H9 (cell line): ENCODE measurements at regions not wholly inside any gene's neighbourhood (a gene's known extent, or its start where the extent isn't known, plus 50 kb on each side); places are given as distances from the start of the nearest gene placed in this dataset.

Source experiments
- DNase-seq: peaks from one replicate; pipeline ENCODE4 v3.0.0-alpha.2; 2017
- H2AFZ ChIP-seq: one replicate; pipeline ENCODE4 v1.6.1; 2013; ENCODE audit warnings: mild to moderate bottlenecking, low read length, control low read depth, moderate library complexity
- H2AK5ac ChIP-seq: 2 replicates; pipeline ENCODE4 v1.6.1; 2013; ENCODE audit warnings: low read length, control low read depth, mixed read lengths; ENCODE audit not compliant: insufficient read length
- H2BK120ac ChIP-seq: one replicate; pipeline ENCODE4 v1.6.1; 2013; ENCODE audit warnings: low read depth, mild to moderate bottlenecking, low read length, control low read depth, inconsistent platforms; ENCODE audit not compliant: poor library complexity, severe bottlenecking
- H2BK12ac ChIP-seq: 2 replicates; pipeline ENCODE4 v1.6.1; 2013; ENCODE audit warnings: low read length, control low read depth, mixed read lengths, low read depth; ENCODE audit not compliant: insufficient read length
- H2BK15ac ChIP-seq: 2 replicates; pipeline ENCODE4 v1.6.1; 2013; ENCODE audit warnings: low read depth, low read length, control low read depth
- H2BK20ac ChIP-seq: one replicate; pipeline ENCODE4 v1.6.1; 2013; ENCODE audit warnings: low read depth, mild to moderate bottlenecking, low read length, control low read depth, inconsistent platforms; ENCODE audit not compliant: poor library complexity, severe bottlenecking
- H2BK5ac ChIP-seq: 2 replicates; pipeline ENCODE4 v1.6.1; 2013; ENCODE audit warnings: low read length, control low read depth, mixed read lengths; ENCODE audit not compliant: insufficient read length
- H3K14ac ChIP-seq: 2 replicates; pipeline ENCODE4 v1.6.1; 2013; ENCODE audit warnings: low read length, control low read depth; ENCODE audit not compliant: insufficient read depth
- H3K18ac ChIP-seq: 2 replicates; pipeline ENCODE4 v1.6.1; 2013; ENCODE audit warnings: low read depth, mild to moderate bottlenecking, mixed read lengths, low read length, control low read depth; ENCODE audit not compliant: insufficient read length
- H3K23ac ChIP-seq: 2 replicates; pipeline ENCODE4 v1.6.1; 2013; ENCODE audit warnings: low read length, control low read depth, mixed read lengths, low read depth; ENCODE audit not compliant: insufficient read length
- H3K23me2 ChIP-seq: 2 replicates; pipeline ENCODE4 v1.6.1; 2013; ENCODE audit warnings: low read depth, mild to moderate bottlenecking, mixed read lengths, low read length, control low read depth; ENCODE audit not compliant: insufficient read length, poor library complexity, severe bottlenecking
- H3K27ac ChIP-seq: 2 replicates; pipeline ENCODE4 v1.5.1; 2013; ENCODE audit warnings: low read length, control low read depth, mixed read lengths, low read depth; ENCODE audit not compliant: insufficient read length
- H3K27me3 ChIP-seq: 2 replicates; pipeline ENCODE4 v1.6.1; 2013; ENCODE audit warnings: low read length, control low read depth, inconsistent platforms; ENCODE audit not compliant: insufficient read depth
- H3K4ac ChIP-seq: 2 replicates; pipeline ENCODE4 v1.6.1; 2013; ENCODE audit warnings: low read depth, mild to moderate bottlenecking, control low read depth, inconsistent platforms, low read length, moderate library complexity
- H3K4me1 ChIP-seq: 2 replicates; pipeline ENCODE4 v1.6.1; 2013; ENCODE audit warnings: low read length, control low read depth, inconsistent platforms; ENCODE audit not compliant: insufficient read depth
- H3K4me2 ChIP-seq: 2 replicates; pipeline ENCODE4 v1.6.1; 2013; ENCODE audit warnings: low read length, control low read depth, mixed read lengths; ENCODE audit not compliant: insufficient read length, insufficient read depth
- H3K56ac ChIP-seq: 2 replicates; pipeline ENCODE4 v1.6.1; 2013; ENCODE audit warnings: low read depth, mild to moderate bottlenecking, mixed read lengths, low read length, control low read depth; ENCODE audit not compliant: insufficient read length
- H3K79me1 ChIP-seq: 2 replicates; pipeline ENCODE4 v1.6.1; 2013; ENCODE audit warnings: low read depth, mild to moderate bottlenecking, moderate library complexity, low read length, control low read depth, inconsistent platforms; ENCODE audit not compliant: insufficient read depth, poor library complexity, severe bottlenecking
- H3K79me2 ChIP-seq: 2 replicates; pipeline ENCODE4 v1.6.1; 2013; ENCODE audit warnings: low read length, control low read depth, inconsistent platforms; ENCODE audit not compliant: insufficient read depth
- H3K9ac ChIP-seq: 2 replicates; pipeline ENCODE4 v1.6.1; 2013; ENCODE audit warnings: low read length, control low read depth, mixed read lengths; ENCODE audit not compliant: insufficient read length; ENCODE audit errors: extremely low read depth
- H3K9me3 ChIP-seq: one replicate; pipeline ENCODE4 v1.6.1; 2013; ENCODE audit warnings: low read depth, low read length, inconsistent platforms; ENCODE audit not compliant: control insufficient read depth
- H3T11ph ChIP-seq: one replicate; pipeline ENCODE4 v1.6.1; 2013; ENCODE audit warnings: mild to moderate bottlenecking, low read length, control low read depth, inconsistent platforms
- H4K20me1 ChIP-seq: one replicate; pipeline ENCODE4 v1.6.1; 2013; ENCODE audit not compliant: control insufficient read depth, insufficient read length, insufficient read depth
- H4K5ac ChIP-seq: 2 replicates; pipeline ENCODE4 v1.6.1; 2013; ENCODE audit warnings: low read depth, mild to moderate bottlenecking, mixed read lengths, low read length, control low read depth; ENCODE audit not compliant: insufficient read length
- H4K8ac ChIP-seq: replicated peaks from 2 replicates; pipeline ENCODE4 v1.6.1; 2013; ENCODE audit warnings: low read length, control low read depth, mixed read lengths, low read depth; ENCODE audit not compliant: insufficient read length
- H4K91ac ChIP-seq: 2 replicates; pipeline ENCODE4 v1.6.1; 2013; ENCODE audit warnings: low read depth, mild to moderate bottlenecking, moderate library complexity, mixed read lengths, low read length, control low read depth; ENCODE audit not compliant: insufficient read length
- H3K27ac Mint-ChIP-seq, 3 experiments: 2 replicates in 2 of 3; 3 replicates in 1 of 3; pipeline ENCODE4 v1.8.0; 2020 to 2021; ENCODE audit warnings: mixed read lengths in 3 of 3, mild to moderate bottlenecking in 1 of 3, moderate library complexity in 1 of 3
- H3K27me3 Mint-ChIP-seq: 2 replicates; pipeline ENCODE4 v1.8.0; 2021; ENCODE audit warnings: low read depth, mild to moderate bottlenecking, moderate library complexity, mixed read lengths
- H3K36me3 Mint-ChIP-seq, 3 experiments: 2 replicates in 2 of 3; 3 replicates in 1 of 3; pipeline ENCODE4 v1.8.0; 2020 to 2021; ENCODE audit warnings: low read depth in 3 of 3, mixed read lengths in 3 of 3; ENCODE audit not compliant: insufficient read depth in 1 of 3
- H3K4me1 Mint-ChIP-seq, 2 experiments: 2 replicates each; pipeline ENCODE4 v1.8.0; 2020; ENCODE audit warnings: mixed read lengths in 2 of 2
- H3K4me3 Mint-ChIP-seq, 2 experiments: 2 replicates in 1 of 2; 3 replicates in 1 of 2; pipeline ENCODE4 v1.8.0; 2020 to 2021; ENCODE audit warnings: mild to moderate bottlenecking in 2 of 2, mixed read lengths in 2 of 2, moderate library complexity in 1 of 2
- H3K9me3 Mint-ChIP-seq, 2 experiments: 2 replicates in 1 of 2; 3 replicates in 1 of 2; pipeline ENCODE4 v1.8.0; 2020; ENCODE audit warnings: mild to moderate bottlenecking in 2 of 2, mixed read lengths in 2 of 2, moderate library complexity in 1 of 2
- CTCF ChIP-seq: fragments of 200-600 bp; sonication (generic); conservative IDR thresholded peaks from 3 replicates; pipeline ENCODE4 v1.8.0; 2021; ENCODE audit warnings: antibody characterized with exemption, mild to moderate bottlenecking
- WGBS: extraction: QIAGEN DNeasy Blood & Tissue Kit; methylation state at CpG from one replicate; pipeline ENCODE4 v1.1.7; 2013; ENCODE audit warnings: missing lambda C conversion rate, low lambda C conversion rate, mixed read lengths; ENCODE audit not compliant: insufficient read length; ENCODE audit errors: extremely low coverage; 5-methylcytosine and 5-hydroxymethylcytosine counted together

- Histone ChIP-seq H3K9me3 (no peaks in the 10 kb centered on the region), H3K4me2 (no peak overlapping the region), H3K56ac (no peak overlapping the region), H2BK15ac (no peak overlapping the region), H2AK5ac (no peak overlapping the region), H2BK120ac (no peak overlapping the region), H2BK5ac (no peak overlapping the region), H3K9ac (no peak overlapping the region), H2BK20ac (no peak overlapping the region), H3K23me2 (no peaks in the 10 kb centered on the region), H4K20me1 (no peaks in the 10 kb centered on the region), H4K5ac (no peak overlapping the region), H4K91ac (no peak overlapping the region), H3K18ac (no peak overlapping the region), H3K4me1 (no peaks in the 10 kb centered on the region), H2AFZ (no peak overlapping the region), H3K27me3 (no peaks in the 10 kb centered on the region), H3T11ph (no peak overlapping the region), H3K79me2 (no peaks in the 10 kb centered on the region), H4K8ac (no peak overlapping the region), H3K23ac (no peak overlapping the region), H2BK12ac (no peak overlapping the region), H3K14ac (no peak overlapping the region), H3K79me1 (no peaks in the 10 kb centered on the region), H3K4ac (no peak overlapping the region), H3K27ac (no peak overlapping the region)
- Mint-ChIP-seq H3K9me3 (no peaks in the 10 kb centered on the region; a peak in 1 of 5 replicates), H3K27me3 (no peaks in the 10 kb centered on the region), H3K27ac (peak overlapping the region in 1 of 3 experiments; percentile 66; a peak in 1 of 7 replicates), H3K4me3 (no peak overlapping the region), H3K36me3 (no peaks in the 10 kb centered on the region), H3K4me1 (peaks cover 6 to 8% of the 10 kb centered on the region in 2 experiments; a peak in 2 of 4 replicates)
- WGBS, result no CpG with 5 or more reads among the region's 1 CpG
- no peak for DNase-seq
- TF ChIP-seq CTCF, result no peak
Measured at GRCh38 chr3:124149081-124149480, 157.2 kb upstream of the ROPN1 start.
